ENCODE measurements at regions not wholly inside any gene's neighbourhood (a gene's known extent, or its start where the extent isn't known, plus 50 kb on each side); places are given as distances from the start of the nearest gene placed in this dataset.

DNA sequence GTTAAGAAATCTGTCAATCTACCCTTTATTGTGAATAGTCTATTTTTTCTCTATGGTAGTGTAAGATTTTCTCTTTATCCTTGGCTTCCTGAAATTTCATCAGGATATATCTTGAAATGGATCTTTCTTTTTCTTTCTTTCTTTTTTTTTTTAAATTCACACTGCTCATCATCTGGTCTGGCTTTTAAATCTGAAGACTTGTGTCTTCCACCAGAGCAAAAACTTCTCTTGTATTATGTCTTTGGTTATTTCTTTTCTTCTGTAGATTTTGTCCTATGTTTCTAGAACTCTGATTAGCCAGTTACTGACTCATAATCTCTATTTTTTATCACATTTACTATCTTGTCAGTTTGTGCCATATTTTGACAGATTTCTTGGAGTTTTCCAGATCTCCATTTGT, 133.8 kb upstream of the LMO4 start:
- DNase-seq (ENCODE audit: low read depth): no peak

- DNase-seq (ENCODE audit: low read depth): peak; percentile 5
Observed at GRCh38 chr1:87196110-87196827, 132.4 kb upstream of the LMO4 start.

DNA sequence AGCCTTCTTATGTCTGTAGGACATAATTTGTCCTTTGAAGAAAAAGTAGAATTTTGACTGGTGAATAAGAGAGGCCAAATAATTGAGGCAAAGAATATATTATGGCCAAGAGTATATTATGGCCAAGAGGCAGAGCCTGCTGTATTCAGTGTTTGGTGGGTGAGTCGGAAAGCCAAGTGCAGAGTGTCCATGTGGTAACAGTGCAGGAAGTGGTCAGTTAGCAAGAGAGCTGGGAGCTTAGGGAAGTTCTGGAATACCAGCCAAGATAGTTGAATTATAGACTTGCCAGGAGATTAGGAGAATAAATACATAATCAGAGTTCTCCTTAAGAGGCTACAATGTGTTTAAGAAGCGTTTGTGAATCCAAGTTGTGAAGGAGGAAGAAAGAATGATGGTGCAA, 131.5 kb upstream of the LMO4 start:
- no peak for DNase-seq (ENCODE audit: low read depth)

DNA sequence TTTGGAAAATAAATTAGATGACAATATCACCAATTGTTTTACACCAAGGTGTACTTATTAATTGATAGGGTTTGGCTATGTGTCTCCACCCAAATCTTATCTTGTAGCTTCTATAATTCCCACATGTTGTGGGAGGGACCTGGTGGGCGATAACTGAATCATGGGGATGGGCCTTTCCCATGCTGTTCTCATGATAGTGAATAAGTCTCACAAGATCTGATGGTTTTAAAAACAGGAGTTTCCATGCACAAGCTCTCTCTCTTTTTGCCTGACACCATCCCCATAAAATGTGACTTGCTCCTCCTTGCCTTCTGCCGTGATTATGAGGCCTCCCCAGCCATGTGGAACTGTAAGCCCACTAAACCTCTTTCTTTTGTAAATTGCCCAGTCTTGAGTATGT, 131.0 kb upstream of the LMO4 start:
- DNase-seq (ENCODE audit: low read depth): no peak

GRCh38 chr1:87200875-87201638, 127.6 kb upstream of the LMO4 start:
- DNase-seq (ENCODE audit: low read depth): no peak

GRCh38 chr1:87201768-87202167, 126.9 kb upstream of the LMO4 start:
- DNase-seq (ENCODE audit: low read depth): no peak

- no peak for DNase-seq (ENCODE audit: low read depth)
Observed at GRCh38 chr1:87202451-87202850, 126.2 kb upstream of the LMO4 start.

DNA sequence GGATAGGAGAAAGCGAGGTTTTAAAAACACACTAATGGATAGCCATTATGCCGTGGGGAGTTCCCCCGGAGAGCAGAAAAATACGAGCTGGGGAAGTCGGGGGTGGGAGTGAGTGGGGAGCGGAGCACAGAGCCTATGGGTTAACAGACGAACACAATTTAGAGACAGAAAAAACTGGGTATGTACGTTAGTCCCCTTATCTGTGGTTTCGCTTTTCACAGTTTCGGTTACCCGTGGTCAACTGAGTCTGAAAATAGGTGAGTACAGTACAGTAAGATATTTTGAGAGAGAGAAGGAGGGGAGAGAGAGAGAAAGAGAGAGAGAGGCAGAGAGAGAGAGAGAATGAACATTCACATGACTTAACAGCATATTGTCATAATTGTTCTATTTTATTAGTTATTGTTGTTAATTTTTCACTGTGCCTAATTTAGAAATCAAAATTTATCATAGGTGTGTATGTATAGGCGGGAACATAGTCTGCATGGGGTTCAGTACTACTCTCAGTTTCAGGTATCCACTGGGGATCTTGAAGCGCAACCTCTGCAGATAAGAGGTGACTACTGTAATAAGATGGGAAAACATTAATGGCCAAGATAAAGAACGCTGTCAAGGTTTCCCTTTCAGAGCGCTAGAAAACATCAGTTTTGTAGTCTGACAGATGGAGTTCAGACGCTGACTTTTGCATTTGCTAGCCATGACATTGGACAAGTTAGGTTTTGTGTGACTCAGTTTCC, 125.6 kb upstream of the LMO4 start:
- DNase-seq (ENCODE audit: low read depth): no peak

- DNase-seq (ENCODE audit: low read depth): no peak
Observed at GRCh38 chr1:87203904-87204303, 124.8 kb upstream of the LMO4 start.

GRCh38 chr1:87204441-87204840, 124.2 kb upstream of the LMO4 start:
- DNase-seq (ENCODE audit: low read depth): no peak

GRCh38 chr1:87204921-87205320, 123.8 kb upstream of the LMO4 start:
- no peak for DNase-seq (ENCODE audit: low read depth)

- no peak for DNase-seq (ENCODE audit: low read depth)
Observed at GRCh38 chr1:87206044-87206831, 122.4 kb upstream of the LMO4 start.

- DNase-seq (ENCODE audit: low read depth): no peak
Observed at GRCh38 chr1:87208080-87208479, 120.6 kb upstream of the LMO4 start.

- no peak for DNase-seq (ENCODE audit: low read depth)
Observed at GRCh38 chr1:87208931-87209330, 119.7 kb upstream of the LMO4 start.

DNA sequence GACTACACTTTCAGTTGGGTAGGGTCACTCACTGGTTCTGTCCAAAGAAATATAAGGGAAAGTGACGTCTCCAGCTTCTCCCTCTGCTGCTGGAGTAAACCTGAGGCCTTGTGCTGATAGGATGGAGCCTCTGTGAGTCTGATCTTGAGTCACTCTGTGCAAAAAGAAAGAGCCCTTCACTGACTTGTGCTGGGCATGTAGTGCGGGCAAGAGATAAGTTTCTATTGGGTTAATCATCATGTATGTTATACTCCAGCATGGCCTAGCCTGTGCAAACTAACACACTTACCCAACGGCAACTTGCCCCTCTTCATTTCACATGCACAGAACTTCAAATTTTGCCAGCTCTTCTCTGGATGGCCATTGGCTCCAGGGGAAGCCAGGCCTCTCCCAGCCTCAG, 118.5 kb upstream of the LMO4 start:
- no peak for DNase-seq (ENCODE audit: low read depth)

GRCh38 chr1:87212431-87213134, 116.1 kb upstream of the LMO4 start:
- DNase-seq (ENCODE audit: low read depth): no peak

- DNase-seq (ENCODE audit: low read depth): no peak
Observed at GRCh38 chr1:87213135-87213515, 115.6 kb upstream of the LMO4 start.

GRCh38 chr1:87215592-87215991, 113.1 kb upstream of the LMO4 start:
- no peak for DNase-seq (ENCODE audit: low read depth)

DNA sequence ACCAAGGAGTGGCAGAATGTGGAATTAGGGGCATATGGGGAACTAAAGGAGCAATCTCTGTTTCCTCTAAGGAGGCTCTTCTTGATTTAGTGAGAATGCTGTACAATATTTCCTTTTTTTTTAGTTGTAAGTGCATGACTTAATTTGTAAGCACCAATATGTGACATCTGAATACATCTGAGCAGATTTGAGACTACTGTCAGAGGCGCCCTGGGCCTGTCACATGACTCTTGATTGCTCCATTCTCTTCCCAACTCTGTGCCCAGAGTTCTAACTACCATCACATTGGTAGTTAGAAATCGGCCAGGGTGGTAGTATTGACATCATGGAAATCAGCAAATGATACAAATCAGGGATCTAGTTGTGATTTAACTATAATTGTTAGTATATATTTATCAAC, 110.1 kb upstream of the LMO4 start:
- DNase-seq (ENCODE audit: low read depth): no peak

DNA sequence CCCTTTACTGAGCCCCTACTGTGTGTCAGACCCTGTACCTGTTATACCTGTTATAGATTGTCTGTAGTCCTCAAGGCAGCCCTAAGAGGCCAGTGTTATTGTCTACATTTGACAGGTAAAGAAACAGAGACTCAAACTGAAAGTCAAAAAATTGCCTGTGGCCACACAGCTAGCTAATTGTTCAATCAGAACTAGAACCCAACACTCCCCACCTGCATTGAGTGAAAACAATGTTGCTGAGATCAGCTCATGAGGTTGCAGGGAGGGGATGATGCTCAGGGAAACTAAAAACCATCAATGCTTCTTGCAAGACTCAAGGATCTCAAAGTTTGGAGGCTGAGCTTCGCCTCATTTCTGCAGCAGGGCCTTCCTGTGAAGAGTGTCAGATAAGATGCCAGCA, 109.5 kb upstream of the LMO4 start:
- DNase-seq (ENCODE audit: low read depth): no peak

- DNase-seq (ENCODE audit: low read depth): no peak
Observed at GRCh38 chr1:87219626-87220025, 109.1 kb upstream of the LMO4 start.

Data from forelimb muscle (tissue), 1 donor.